Mammary epithelial cell (primary cell): ENCODE measurements at regions not wholly inside any gene's neighbourhood (a gene's known extent, or its start where the extent isn't known, plus 50 kb on each side); places are given as distances from the start of the nearest gene placed in this dataset.

Source experiments
- EZH2 ChIP-seq: IDR thresholded peaks from 2 replicates; pipeline ENCODE4 v1.6.1; 2012; ENCODE audit warnings: low read length, inconsistent platforms, borderline replicate concordance
- TF ChIP-seq, protein P1 (sequence below), 2 donors: IDR thresholded peaks in 1 of 2; conservative IDR thresholded peaks in 1 of 2; 2 replicates each; pipeline ENCODE4 v1.5.1; 2011 to 2012; ENCODE audit warnings: inconsistent platforms in 2 of 2, low read length in 2 of 2, mild to moderate bottlenecking in 2 of 2, control low read depth in 1 of 2, low read depth in 1 of 2; ENCODE audit not compliant: insufficient read depth in 1 of 2; ENCODE audit errors: extremely low read depth in 1 of 2

DNA sequence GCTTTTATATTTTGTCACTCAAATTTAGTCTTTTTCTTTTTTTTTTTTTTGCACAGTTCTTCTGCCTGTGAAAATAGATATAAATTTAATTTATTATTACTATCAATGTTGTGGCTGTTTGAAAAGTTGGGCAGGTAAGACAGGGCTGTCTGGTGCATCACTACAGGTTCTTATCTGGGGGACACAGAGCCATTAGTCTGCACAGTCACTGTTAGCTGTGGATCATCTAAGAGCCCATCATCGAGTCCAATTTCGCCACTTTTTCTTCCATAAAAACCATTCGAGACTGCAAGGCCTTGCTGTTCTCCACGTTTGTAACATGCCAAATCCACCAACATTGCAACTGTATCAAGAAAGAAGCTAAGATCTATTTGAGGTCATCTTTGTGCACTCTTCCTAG, 325.6 kb upstream of the UMPS start:
- TF ChIP-seq, protein P1, sequence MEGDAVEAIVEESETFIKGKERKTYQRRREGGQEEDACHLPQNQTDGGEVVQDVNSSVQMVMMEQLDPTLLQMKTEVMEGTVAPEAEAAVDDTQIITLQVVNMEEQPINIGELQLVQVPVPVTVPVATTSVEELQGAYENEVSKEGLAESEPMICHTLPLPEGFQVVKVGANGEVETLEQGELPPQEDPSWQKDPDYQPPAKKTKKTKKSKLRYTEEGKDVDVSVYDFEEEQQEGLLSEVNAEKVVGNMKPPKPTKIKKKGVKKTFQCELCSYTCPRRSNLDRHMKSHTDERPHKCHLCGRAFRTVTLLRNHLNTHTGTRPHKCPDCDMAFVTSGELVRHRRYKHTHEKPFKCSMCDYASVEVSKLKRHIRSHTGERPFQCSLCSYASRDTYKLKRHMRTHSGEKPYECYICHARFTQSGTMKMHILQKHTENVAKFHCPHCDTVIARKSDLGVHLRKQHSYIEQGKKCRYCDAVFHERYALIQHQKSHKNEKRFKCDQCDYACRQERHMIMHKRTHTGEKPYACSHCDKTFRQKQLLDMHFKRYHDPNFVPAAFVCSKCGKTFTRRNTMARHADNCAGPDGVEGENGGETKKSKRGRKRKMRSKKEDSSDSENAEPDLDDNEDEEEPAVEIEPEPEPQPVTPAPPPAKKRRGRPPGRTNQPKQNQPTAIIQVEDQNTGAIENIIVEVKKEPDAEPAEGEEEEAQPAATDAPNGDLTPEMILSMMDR (conservative IDR thresholded peaks at IDR 0.05 in 1 of 2, IDR thresholded peaks at IDR 0.05 in 1 of 2; ENCODE audit: extremely low read depth in 1 of 2, insufficient read depth in 1 of 2, low read depth in 1 of 2, low read length in 2 of 2), result no peak
- TF ChIP-seq EZH2, result no peak
